ENCODE measurements at regions not wholly inside any gene's neighbourhood (a gene's known extent, or its start where the extent isn't known, plus 50 kb on each side); places are given as distances from the start of the nearest gene placed in this dataset.
"Not testable (repeated sequence)": the region's sequence is repeated elsewhere in the genome, so short reads cannot be mapped to it uniquely, and the experiment has no call there.

- no peak overlapping the region for H3K4me3 ChIP-seq (ENCODE audit: low read depth, low read length)
- no peak for TF ChIP-seq CTCF (IDR thresholded peaks at IDR 0.05; ENCODE audit: low read depth, low read length, missing control alignments)
- DNase-seq (ENCODE audit: low read depth) = no peak
Observed at GRCh38 chr6:12622566-12622965, 94.0 kb upstream of the PHACTR1 start.

GRCh38 chr6:12624142-12624837 lies 92.3 kb upstream of the PHACTR1 start:
- H3K4me3 ChIP-seq (ENCODE audit: low read depth, low read length) = no peak overlapping the region
- no peak for TF ChIP-seq CTCF (IDR thresholded peaks at IDR 0.05; ENCODE audit: low read depth, low read length, missing control alignments)
- no peak for DNase-seq (ENCODE audit: low read depth)

GRCh38 chr6:12627053-12627452 lies 89.5 kb upstream of the PHACTR1 start:
- no peak for TF ChIP-seq CTCF (IDR thresholded peaks at IDR 0.05; ENCODE audit: low read depth, low read length, missing control alignments)
- no peak overlapping the region for H3K4me3 ChIP-seq (ENCODE audit: low read depth, low read length)
- DNase-seq (ENCODE audit: low read depth) = no peak

- no peak for TF ChIP-seq CTCF (IDR thresholded peaks at IDR 0.05; ENCODE audit: low read depth, low read length, missing control alignments)
- no peak for DNase-seq (ENCODE audit: low read depth)
- no peak overlapping the region for H3K4me3 ChIP-seq (ENCODE audit: low read depth, low read length)
Observed at GRCh38 chr6:12628327-12628726, 88.2 kb upstream of the PHACTR1 start.

GRCh38 chr6:12633746-12634145 lies 82.8 kb upstream of the PHACTR1 start:
- not testable (repeated sequence) for H3K4me3 ChIP-seq (ENCODE audit: low read depth, low read length); DNase-seq (ENCODE audit: low read depth)

- no peak for DNase-seq (ENCODE audit: low read depth)
- no peak for TF ChIP-seq CTCF (IDR thresholded peaks at IDR 0.05; ENCODE audit: low read depth, low read length, missing control alignments)
- H3K4me3 ChIP-seq (ENCODE audit: low read depth, low read length) = no peak overlapping the region
Observed at GRCh38 chr6:12635375-12635774, 81.2 kb upstream of the PHACTR1 start.

- H3K4me3 ChIP-seq (ENCODE audit: low read depth, low read length) = no peak overlapping the region
- DNase-seq (ENCODE audit: low read depth) = no peak
- TF ChIP-seq CTCF (IDR thresholded peaks at IDR 0.05; ENCODE audit: low read depth, low read length, missing control alignments) = no peak
Observed at GRCh38 chr6:12635813-12636212, 80.8 kb upstream of the PHACTR1 start.
